Endothelial cell of hepatic sinusoid (primary cell): ENCODE measurements at regions not wholly inside any gene's neighbourhood (a gene's known extent, or its start where the extent isn't known, plus 50 kb on each side); places are given as distances from the start of the nearest gene placed in this dataset.

Experiments used
- in situ Hi-C: cut with HindIII; loops from 2 replicates; pipeline ENCODE4 v1.10.0; 2017; ENCODE audit warnings: low sequenced_read_pairs

- in situ Hi-C loops, result no loop called here
These were observed 427.2 kb downstream of the OCA2 start for GRCh38 chr15:27671819-27672437.

- in situ Hi-C loops, result no loop called here
These were observed 428.5 kb downstream of the OCA2 start for GRCh38 chr15:27670486-27671209.

GRCh38 chr15:27669641-27670040 lies 429.5 kb downstream of the OCA2 start:
- in situ Hi-C loops, result loop anchor here (5.0 kb wide), 1 partner anchor 77 kb away; no protein-coding TSS in a partner anchor

GRCh38 chr15:27668471-27669220 lies 430.5 kb downstream of the OCA2 start:
- in situ Hi-C loops, result loop anchor here (5.0 kb wide), 1 partner anchor 76 kb away; no protein-coding TSS in a partner anchor

- in situ Hi-C loops, result loop anchor here (5.0 kb wide), 1 partner anchor 73 kb away; no protein-coding TSS in a partner anchor
These were observed 434.1 kb downstream of the OCA2 start for GRCh38 chr15:27665002-27665401.

GRCh38 chr15:27662892-27663291 lies 436.2 kb downstream of the OCA2 start:
- in situ Hi-C loops, result no loop called here

- in situ Hi-C loops, result no loop called here
These were observed 438.4 kb downstream of the OCA2 start for GRCh38 chr15:27660676-27661075.

GRCh38 chr15:27656296-27656987 lies 442.7 kb downstream of the OCA2 start:
- in situ Hi-C loops, result no loop called here

GRCh38 chr15:27655056-27655455 lies 444.1 kb downstream of the OCA2 start:
- in situ Hi-C loops, result no loop called here

GRCh38 chr15:27650244-27650643 lies 448.9 kb downstream of the OCA2 start:
- in situ Hi-C loops, result no loop called here

- in situ Hi-C loops, result no loop called here
These were observed 450.8 kb downstream of the OCA2 start for GRCh38 chr15:27648359-27648758.

- in situ Hi-C loops, result no loop called here
These were observed 452.6 kb downstream of the OCA2 start for GRCh38 chr15:27646531-27646930.

GRCh38 chr15:27645672-27646071 lies 453.4 kb downstream of the OCA2 start:
- in situ Hi-C loops, result no loop called here

- in situ Hi-C loops, result no loop called here
These were observed 456.1 kb downstream of the OCA2 start for GRCh38 chr15:27642981-27643380.

- in situ Hi-C loops, result no loop called here
These were observed 459.5 kb downstream of the OCA2 start for GRCh38 chr15:27639595-27639994.

- in situ Hi-C loops, result no loop called here
These were observed 460.2 kb downstream of the OCA2 start for GRCh38 chr15:27638958-27639357.

GRCh38 chr15:27635916-27636315 lies 463.2 kb downstream of the OCA2 start:
- in situ Hi-C loops, result no loop called here

- in situ Hi-C loops, result no loop called here
These were observed 470.6 kb downstream of the OCA2 start for GRCh38 chr15:27628486-27628885.

GRCh38 chr15:27627623-27628022 lies 471.5 kb downstream of the OCA2 start:
- in situ Hi-C loops, result no loop called here

- in situ Hi-C loops, result no loop called here
These were observed 475.4 kb downstream of the OCA2 start for GRCh38 chr15:27623560-27624305.
